A673 (cell line): ENCODE measurements at regions not wholly inside any gene's neighbourhood (a gene's known extent, or its start where the extent isn't known, plus 50 kb on each side); places are given as distances from the start of the nearest gene placed in this dataset.

Experiments used
- BruUV-seq: library from RNA; stranded (reverse); fragments of 400-500 nt; replicated peaks from 2 replicates; lab custom pipeline; 2021; lab: Mats Ljungman, UMichigan
- CTCF ChIA-PET: fragments of 300-600 bp; sonication (Branson Sonifier 250); formaldehyde crosslinking; loops from one replicate; lab custom pipeline; 2022; ENCODE audit warnings: antibody characterized with exemption; lab: Charles Lee
- POLR2A ChIA-PET: fragments of 300-600 bp; sonication (Branson Sonifier 250); formaldehyde crosslinking; loops from one replicate; lab custom pipeline; 2022; ENCODE audit warnings: antibody characterized with exemption; ENCODE audit not compliant: low non-redundant PET; lab: Charles Lee
- DNase-seq: peaks from one replicate; pipeline ENCODE4 v3.0.0-alpha.2; 2015; ENCODE audit warnings: low spot score
- H3K27ac ChIP-seq: fragments of 200-600 bp; sonication (generic); 2 replicates; pipeline ENCODE4 v1.5.1; 2016; ENCODE audit warnings: mixed run types, low read depth, mild to moderate bottlenecking, mixed read lengths, antibody characterized with exemption, low read length; ENCODE audit not compliant: poor library complexity, severe bottlenecking
- H3K27me3 ChIP-seq: fragments of 200-600 bp; sonication (generic); replicated peaks from 2 replicates; pipeline ENCODE4 v1.6.1; 2017; ENCODE audit warnings: mixed run types, low read depth, mild to moderate bottlenecking, mixed read lengths, antibody characterized with exemption, low read length; ENCODE audit not compliant: insufficient read depth, poor library complexity
- H3K36me3 ChIP-seq: fragments of 200-600 bp; sonication (generic); 2 replicates; pipeline ENCODE4 v1.6.1; 2016; ENCODE audit warnings: mixed run types, mild to moderate bottlenecking, mixed read lengths, antibody characterized with exemption, low read length; ENCODE audit not compliant: insufficient read depth, poor library complexity, severe bottlenecking
- H3K4me1 ChIP-seq: fragments of 200-600 bp; sonication (generic); 2 replicates; pipeline ENCODE4 v1.6.1; 2017; ENCODE audit warnings: mixed run types, mild to moderate bottlenecking, mixed read lengths, antibody characterized with exemption, low read length; ENCODE audit not compliant: insufficient read depth, poor library complexity, severe bottlenecking
- H3K4me3 ChIP-seq: fragments of 200-600 bp; sonication (generic); 2 replicates; pipeline ENCODE4 v1.5.1; 2016; ENCODE audit warnings: low read depth, mixed run types, mild to moderate bottlenecking, mixed read lengths, low read length; ENCODE audit not compliant: poor library complexity, severe bottlenecking
- H3K9me3 ChIP-seq: fragments of 200-600 bp; sonication (generic); 2 replicates; pipeline ENCODE4 v1.6.1; 2016; ENCODE audit warnings: mixed run types, low read depth, mild to moderate bottlenecking, mixed read lengths, antibody characterized with exemption, low read length; ENCODE audit not compliant: poor library complexity, severe bottlenecking
- CTCF ChIP-seq: fragments of 300-800, 200-600 bp; sonication (generic); conservative IDR thresholded peaks from 2 replicates; pipeline ENCODE4 v1.5.1; 2017; ENCODE audit warnings: low read depth, mild to moderate bottlenecking, antibody characterized with exemption, low read length, moderate library complexity, mixed read lengths
- EZH2 ChIP-seq: fragments of 200-600 bp; sonication (generic); IDR thresholded peaks from 2 replicates; pipeline ENCODE4 v1.6.1; 2017; ENCODE audit warnings: borderline replicate concordance, low read depth, mild to moderate bottlenecking, mixed read lengths, antibody characterized with exemption, low read length; ENCODE audit not compliant: poor library complexity, severe bottlenecking
- intact Hi-C: fragments of 100-400 bp; cut with micrococcal nuclease; formaldehyde crosslinking; loops from one replicate; pipeline ENCODE4 v1.10.0; 2022; ENCODE audit not compliant: unreplicated experiment

- no peaks in the 10 kb centered on the region for H3K36me3 ChIP-seq
- CTCF ChIA-PET: no interaction called here
- TF ChIP-seq CTCF (no peak), EZH2 (no peak)
- DNase-seq: no peak
- BruUV-seq: no TSS peak
- no peak overlapping the region for H3K27ac ChIP-seq
- POLR2A ChIA-PET: no interaction called here
- no peaks in the 10 kb centered on the region for H3K27me3 ChIP-seq
- H3K4me3 ChIP-seq: no peak overlapping the region
- no peaks in the 10 kb centered on the region for H3K9me3 ChIP-seq
- H3K4me1 ChIP-seq: no peaks in the 10 kb centered on the region
- intact Hi-C loops: no loop called here
Observed at GRCh38 chr2:842151-842803, 108.4 kb upstream of the SNTG2 start.

- no peak for DNase-seq
- no peak overlapping the region for H3K27ac ChIP-seq
Observed at GRCh38 chr2:841036-841435, 109.6 kb upstream of the SNTG2 start.

GRCh38 chr2:834233-834632 is 116.4 kb upstream of the SNTG2 start:
- Histone ChIP-seq H3K27me3 (no peaks in the 10 kb centered on the region), H3K27ac (no peak overlapping the region), H3K4me1 (no peaks in the 10 kb centered on the region), H3K4me3 (no peak overlapping the region), H3K9me3 (no peaks in the 10 kb centered on the region), H3K36me3 (no peaks in the 10 kb centered on the region)
- DNase-seq: no peak
- ChIA-PET CTCF (no interaction called here), POLR2A (no interaction called here)
- TF ChIP-seq EZH2 (no peak), CTCF (no peak)
- intact Hi-C loops: no loop called here
- BruUV-seq: no TSS peak

More at GRCh38 chr2:841036-841435, 109.6 kb upstream of the SNTG2 start:
- TF ChIP-seq EZH2 (no peak), CTCF (no peak)
- H3K27me3 ChIP-seq: no peaks in the 10 kb centered on the region
- no peak overlapping the region for H3K4me3 ChIP-seq
- BruUV-seq: no TSS peak
- no peaks in the 10 kb centered on the region for H3K9me3 ChIP-seq
- intact Hi-C loops: no loop called here
- ChIA-PET POLR2A (no interaction called here), CTCF (no interaction called here)
- no peaks in the 10 kb centered on the region for H3K4me1 ChIP-seq
- H3K36me3 ChIP-seq: no peaks in the 10 kb centered on the region
